ENCODE measurements at regions not wholly inside any gene's neighbourhood (a gene's known extent, or its start where the extent isn't known, plus 50 kb on each side); places are given as distances from the start of the nearest gene placed in this dataset.

DNA sequence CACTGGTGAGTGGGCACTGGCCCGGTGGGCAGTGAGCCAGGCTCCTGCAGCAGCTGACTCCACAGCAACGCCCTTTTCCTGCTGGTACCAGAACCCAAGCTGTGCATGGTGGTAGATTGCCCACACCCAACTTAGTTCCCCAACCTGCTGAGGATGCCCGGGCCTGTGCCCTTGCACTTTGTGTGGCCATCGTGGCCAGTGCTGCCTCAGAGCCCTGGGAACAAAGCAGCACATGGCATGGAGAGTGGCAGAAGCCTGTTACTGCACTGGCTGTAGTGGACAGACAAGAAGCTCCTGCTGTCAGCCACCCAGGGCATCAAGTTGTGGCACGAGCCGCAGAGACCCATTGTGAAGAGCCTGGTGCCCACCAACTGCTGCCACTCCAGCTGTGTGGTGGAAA lies 612.9 kb downstream of the DNAH5 start:
- DNase-seq = peak; percentile 12

DNA sequence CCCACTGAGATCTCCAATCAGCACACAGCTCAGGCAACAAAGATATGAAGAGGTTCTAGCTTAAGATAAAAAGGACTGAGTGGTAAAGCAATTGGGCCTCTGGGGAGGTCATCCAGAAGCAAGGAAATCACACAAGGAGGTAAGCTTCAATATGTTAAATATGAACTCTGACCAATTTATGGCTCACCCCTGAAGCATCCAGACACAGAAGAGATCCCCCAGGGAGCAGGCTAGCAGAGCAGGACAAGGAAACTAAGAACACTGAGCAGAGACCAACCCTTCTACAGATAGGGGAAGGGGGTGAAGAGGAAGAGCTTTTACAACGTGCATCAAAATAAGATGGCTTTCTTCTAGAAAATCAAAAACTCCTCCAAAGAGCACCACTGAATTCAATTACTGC lies 616.2 kb downstream of the DNAH5 start:
- DNase-seq = no peak

DNA sequence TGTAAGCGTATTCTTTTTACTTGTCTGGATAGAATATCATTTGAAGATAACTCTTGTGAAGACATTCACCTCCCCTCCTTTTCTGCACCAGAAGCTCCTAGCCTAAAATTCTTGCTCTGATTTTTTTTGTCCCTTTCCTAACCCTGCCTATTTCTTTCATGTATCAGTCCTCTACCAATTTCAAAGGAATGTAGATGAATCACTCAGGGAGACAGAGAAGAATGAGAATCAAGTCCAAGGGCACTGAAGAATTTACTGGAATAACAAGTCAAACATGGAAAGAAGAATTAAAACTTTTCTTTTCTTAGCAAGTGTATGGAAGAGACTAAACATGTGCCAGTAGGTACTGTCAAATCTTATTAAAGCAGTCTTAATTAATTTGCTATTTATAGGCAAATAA lies 618.7 kb downstream of the DNAH5 start:
- DNase-seq = no peak

DNA sequence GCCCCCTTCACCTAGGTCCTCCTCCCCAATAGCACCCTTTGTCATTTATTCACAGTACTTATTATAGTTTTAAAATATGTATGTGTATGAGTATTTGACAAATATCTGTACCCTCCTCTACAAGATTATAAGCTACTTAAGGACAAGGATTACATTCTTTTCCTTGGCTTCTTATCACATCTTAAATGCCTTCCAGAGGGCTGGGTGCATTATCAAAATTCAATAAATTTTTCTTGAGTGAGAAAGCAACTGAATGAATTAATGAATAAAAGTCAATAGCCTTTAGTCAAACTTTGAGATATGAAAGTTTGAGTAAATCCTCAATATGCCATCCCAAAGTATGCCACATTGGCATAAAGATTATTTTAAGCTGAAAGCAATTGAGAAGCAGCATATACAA lies 621.7 kb downstream of the DNAH5 start:
- DNase-seq = no peak

DNA sequence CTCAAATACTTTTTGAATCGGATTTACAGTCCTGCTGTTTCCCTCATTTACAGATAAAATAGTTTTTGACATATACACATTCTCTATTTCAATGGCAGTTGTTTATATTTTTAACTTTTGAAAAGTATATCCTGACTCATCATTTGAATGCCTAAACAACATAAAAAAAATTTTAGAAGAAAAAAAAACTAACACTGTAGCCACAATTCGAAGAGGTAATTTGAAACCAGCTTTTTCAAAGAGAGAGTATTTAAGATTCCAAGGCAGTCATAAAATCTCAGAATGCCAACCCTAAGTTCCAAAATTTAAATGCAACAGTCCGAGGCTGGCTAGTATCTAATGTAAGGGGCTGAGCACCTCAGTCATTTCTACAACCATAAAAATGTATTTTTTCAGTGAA lies 626.8 kb downstream of the DNAH5 start:
- no peak for DNase-seq

DNA sequence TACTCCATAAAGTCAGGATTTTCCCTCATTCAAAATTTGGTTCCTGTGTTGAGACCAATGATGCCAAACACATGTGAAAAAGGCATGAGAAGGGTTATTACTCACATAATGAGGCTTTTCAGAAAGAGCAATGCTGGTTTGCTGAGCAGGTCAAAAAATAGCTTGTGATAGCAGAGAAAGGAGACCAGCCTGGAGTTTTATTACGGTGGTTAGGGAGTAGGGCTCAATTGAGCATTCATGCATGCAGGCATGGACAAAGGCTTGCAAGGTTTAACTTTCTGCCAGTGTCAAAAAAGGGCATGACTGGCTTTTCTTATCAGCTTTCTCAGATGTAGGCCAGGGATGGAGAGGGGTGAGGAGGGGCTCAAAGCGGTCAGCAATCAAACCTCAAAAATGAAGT lies 628.3 kb downstream of the DNAH5 start:
- no peak for DNase-seq

DNA sequence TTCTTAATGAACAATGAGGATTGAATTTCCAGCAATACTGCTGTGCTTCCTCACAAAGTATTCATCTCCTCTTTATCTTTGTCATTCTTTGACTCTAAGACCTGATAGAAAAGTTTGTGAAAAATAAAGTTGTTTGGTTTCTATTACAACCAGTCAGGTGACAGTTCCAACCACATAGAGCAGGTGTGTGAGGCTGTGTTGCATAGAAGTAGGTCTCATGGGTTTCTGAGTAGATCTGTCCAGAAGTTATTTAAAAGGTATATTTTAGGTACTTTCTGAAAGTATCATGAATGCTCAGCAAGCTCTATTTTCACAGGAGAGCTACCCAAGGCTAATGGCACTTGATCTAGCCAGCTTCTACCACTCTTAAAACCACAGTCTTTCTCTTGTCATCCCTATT lies 637.0 kb downstream of the DNAH5 start:
- DNase-seq = no peak

DNA sequence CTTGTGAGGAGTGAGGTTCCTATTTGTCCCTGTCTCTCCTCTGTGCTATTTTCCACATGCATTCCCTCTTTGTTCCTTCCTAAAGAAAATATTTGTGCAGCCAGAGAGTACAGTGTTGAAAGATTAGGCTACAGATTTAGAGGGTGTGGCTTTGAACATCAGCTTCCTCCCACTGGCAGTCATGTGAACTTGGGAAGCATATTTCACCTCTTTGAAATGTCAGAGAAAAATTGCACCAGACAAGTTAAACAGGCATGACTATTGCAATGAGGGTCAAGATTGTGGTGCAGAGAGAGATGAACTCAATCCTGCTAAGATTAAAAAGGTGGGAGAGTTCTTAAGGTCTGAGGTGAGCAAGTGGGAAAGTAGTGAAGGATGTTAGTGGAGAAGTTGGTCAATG lies 641.0 kb downstream of the DNAH5 start:
- DNase-seq = no peak

DNA sequence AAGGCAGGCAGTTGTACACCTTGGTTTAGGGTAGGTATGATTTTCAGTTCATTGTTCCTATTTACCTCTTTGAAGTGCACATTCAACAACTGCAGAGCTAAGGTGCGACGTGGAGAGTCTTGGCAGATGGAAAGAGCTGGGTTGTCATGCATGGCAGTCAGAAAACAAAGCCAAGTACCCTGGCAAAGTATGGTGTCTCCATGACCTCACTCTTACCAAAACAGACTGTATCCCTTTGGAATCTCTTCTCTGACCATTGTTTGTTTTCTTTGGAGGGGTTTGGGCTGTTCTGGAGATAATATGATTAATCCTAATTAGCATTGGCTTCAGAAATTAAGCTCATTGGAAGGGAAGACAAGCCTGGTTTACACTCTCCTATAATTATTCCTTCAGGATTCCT lies 665.7 kb downstream of the DNAH5 start:
- peak; percentile 85 for DNase-seq

DNA sequence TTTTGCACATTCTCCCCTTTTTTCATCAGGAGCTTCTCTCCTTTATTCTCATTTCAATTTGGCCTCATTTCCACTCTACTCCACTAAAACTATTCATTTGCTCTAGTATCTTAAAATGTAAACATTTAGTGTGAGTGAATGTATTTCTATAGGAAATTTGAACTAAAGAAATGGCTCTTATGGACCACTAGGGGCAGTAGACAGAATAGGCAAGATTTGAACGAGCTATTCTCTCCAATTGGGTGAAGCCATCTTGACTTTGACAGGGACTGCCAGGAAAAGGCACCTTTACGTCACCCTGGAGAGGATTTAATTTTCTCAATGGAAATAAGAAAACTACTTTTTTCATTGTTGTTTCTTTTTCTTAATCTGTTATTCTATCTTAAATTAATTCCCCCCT lies 666.3 kb downstream of the DNAH5 start:
- DNase-seq = peak; percentile 68

DNA sequence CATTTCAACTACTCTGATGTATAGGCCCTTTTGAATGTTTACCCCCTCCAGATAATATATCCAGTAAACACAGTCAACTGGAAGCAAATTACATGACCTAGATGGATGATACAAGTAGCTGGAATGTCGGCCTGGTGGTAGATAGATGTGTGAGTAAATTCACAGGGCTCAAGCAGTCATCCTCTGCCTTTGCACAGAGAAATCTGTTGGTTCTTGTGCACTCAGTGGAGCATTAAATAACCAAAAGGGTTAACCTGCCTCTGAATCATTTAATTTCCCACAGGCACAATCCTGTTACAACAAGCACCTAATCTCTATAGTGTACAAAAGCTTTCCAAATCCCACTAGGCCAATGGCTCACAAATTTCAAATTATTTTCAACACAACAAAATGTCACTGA lies 668.3 kb downstream of the DNAH5 start:
- no peak for DNase-seq

DNA sequence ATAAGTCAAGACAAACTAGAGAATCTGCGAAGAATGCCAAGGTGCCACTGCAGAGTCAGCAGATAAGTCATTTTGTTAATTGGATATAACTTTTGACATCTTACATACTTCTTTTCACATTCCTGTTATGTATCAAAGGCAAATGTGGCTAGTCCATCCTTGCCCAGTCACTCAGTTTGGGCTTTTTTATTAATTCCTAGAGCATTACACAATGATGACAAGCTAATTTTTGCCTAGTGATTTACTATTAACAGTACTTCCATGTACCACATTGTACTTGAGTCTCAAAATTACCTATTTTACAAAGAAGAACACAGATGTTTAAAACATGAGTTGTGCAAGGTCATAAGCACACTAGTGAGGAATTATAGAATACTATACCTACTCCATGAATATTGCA lies 680.8 kb downstream of the DNAH5 start:
- no peak for DNase-seq

DNA sequence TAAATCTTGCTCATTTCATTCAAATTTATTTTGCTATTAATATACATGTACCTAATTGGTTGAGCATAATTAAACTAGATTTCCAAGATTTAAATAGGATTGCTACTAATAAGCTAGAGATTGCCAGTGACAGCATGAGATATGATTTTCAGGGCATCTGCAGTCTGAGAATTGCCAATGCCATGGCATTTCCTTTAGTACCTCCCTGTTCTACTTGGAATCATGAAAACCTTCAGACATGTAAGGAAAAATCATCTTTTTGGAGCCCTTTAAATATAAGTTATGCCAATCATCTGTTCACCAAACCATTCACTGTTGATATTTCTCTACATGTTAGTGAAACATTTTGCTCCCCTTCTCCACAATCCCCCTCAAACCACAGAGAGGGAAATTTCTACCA lies 691.4 kb downstream of the DNAH5 start:
- no peak for DNase-seq

DNA sequence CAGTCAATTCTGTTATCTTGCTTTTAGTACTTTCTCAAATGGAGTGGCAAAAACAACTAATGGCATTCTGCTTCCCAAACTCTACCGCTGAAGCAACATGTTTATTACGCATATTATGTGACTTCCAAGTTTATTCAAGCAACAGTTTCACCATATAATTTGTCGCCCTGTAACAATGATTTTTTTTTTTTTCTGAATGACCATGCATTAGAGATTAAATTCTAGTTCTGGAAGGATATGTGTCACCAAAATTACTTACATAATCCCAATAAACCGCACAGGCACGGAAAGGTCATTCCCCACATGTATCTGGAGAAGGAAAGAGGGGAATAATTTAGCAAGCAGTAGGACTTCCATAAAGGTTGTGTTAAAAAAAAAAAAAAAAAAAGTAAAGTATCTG lies 691.8 kb downstream of the DNAH5 start:
- DNase-seq = no peak

DNA sequence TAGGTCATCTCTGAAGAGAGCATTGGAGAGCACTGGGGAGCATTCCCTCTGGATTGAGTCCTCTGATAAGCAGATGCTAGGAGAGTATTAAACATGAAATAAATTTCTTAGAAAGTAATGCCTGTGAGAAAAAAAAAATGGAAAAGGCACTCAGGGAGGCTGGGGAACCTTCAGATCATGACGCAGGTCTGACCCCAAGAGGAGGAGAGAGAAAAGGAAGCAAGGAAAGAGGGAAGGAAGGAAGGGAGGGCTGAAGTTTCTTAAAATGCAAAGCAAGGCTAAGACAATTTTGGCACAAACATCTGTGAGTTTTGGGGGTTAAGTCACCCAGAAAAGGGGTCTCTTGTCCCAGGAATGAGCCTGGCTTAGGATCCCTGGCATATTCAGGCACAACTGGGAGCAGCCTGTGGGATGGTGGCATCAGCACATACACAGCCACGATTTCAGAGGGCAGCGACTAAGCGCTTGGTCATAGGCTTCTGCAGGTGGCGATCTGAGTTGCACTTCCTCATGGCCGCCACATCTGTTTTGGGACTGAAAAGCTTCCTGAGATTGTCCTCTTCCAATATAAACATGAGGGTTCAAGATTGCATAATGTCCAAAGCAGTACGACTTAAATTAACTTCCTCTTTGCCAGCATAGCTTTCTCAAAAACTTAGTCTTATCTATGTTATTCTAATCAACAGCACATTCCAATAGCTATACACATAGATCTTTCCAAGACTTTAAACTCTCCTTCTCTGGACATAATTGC lies 692.7 kb downstream of the DNAH5 start:
- no peak for DNase-seq

DNA sequence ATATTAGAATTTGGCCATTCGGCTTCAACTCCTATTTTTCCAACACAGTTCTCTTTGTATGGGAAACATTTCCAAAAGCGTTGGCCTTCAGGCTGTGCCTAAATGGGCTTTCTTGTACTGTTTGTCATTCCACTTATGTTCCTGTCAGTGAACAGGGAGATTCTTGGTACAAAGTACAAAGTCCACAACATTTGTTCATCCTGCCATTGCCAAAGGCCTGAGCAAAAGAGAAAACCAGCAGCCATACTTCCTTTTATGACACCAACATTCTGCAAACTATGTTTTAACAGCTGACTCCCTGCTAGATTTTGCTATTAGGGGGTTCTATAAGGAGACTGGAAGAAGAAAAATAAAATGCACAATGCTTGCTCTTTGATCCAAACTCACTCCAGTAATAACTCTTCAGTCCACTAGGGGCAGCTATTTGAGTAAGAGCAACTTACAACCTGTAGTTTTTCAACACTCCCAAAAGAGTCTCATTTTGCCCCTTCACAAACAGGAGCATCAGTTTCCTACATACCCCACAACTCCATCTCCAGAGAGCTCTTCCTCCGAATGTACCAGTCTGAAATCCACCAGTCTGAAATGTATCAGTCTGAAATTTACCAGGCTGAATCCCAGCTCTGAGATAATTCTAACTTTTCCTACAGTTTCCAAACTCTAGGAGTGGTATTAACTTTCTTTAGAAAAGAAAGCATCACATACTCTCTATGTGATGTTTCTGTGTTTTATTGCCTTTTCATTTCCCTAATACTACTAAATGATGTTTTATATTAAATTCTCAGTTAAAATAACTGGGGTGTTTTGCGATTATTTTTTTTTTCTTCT lies 693.8 kb downstream of the DNAH5 start:
- peak; percentile 85 for DNase-seq

DNA sequence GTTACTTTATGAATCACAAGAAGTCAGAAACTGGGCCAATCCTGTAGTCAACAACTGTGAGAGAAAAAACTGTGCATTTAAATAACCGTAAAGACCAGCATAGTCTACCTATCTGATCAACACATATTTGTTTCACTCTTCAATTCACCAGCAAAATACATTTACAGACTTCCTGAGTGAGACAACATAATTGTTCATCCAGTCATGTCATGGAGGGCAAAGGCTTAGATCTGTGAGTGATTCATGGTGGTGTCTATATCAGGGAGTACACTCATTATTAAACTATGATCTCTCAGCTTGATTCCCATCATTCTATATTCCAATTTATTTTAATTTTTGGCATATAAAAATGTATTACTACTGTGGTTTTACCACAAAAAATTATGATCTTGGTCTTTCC lies 694.6 kb downstream of the DNAH5 start:
- DNase-seq = peak; percentile 32

DNA sequence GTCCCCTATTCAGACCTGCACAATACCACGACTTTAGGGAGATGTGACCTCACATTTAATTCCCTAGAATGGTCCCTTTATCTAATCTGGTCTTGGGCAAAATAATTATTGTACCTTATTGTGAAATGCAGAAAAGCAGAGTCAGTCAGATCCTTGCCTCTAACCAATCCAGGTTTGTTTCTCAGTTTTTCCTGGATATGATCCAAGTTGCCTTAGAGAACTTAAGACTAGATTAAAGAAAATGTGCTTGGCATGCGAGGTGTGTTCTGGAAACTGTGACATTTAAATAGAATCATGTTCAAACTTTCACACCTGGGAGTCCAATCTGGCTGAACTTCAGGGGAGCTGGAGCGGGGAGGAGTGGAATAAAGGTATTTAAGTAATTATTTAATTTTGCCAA lies 696.2 kb downstream of the DNAH5 start:
- no peak for DNase-seq

DNA sequence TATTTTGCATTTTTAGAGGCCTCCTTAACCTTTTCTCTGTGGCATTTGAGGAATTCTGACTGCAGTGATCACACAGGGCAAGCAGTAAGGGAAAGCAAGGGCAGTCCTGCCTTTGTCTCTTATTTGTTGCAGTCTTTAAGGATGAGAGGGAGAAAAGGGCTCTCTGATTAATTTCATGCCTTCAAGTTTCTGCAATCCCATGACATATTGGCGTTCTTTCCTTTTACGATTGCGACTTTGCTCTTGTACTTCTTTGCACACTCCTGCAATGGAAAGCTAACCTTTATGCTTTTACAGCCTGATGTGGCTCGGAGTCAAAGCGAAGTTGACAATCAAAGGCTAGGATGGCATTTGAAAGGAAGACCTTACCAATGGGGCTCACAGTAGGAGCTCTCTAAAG lies 698.4 kb downstream of the DNAH5 start:
- no peak for DNase-seq

DNA sequence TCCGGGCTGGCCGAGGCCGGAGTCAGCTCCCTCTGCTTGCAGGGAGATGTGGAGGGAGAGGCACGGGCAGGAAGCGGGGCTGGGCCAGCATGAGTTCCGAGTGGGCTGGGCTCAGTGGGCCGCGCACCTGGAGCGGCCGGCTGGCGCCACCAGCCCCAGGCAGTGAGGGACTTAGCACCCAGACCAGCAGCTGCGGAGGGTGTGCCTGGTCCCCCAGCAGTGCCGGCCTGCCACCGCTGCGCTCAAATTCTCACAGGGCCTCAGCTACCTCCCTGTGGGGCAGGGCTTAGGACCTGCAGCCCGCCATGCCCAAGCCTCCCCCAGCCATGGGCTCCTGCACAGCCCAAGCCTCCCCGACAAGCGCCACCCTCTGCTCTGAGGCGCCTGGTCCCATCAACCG lies 700.3 kb downstream of the DNAH5 start:
- no peak for DNase-seq

DNA sequence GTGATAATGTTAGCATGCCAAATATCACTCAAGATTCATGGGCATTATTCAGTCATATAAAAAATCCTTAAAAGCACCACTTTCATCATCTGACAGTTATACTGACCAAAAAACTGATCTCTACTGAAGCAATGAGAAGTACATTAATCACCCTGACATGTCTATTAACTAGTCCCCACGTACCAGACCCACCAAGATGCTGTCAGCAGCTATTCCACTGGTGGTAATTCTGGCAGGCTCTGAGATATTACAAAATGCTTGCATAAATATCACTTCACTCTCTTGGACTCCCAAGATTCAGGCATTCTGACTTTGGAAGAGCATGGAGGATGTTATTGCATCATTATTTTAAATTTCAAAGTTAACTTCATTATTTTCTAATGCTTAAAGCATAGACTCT lies 717.0 kb downstream of the DNAH5 start:
- DNase-seq = no peak

DNA sequence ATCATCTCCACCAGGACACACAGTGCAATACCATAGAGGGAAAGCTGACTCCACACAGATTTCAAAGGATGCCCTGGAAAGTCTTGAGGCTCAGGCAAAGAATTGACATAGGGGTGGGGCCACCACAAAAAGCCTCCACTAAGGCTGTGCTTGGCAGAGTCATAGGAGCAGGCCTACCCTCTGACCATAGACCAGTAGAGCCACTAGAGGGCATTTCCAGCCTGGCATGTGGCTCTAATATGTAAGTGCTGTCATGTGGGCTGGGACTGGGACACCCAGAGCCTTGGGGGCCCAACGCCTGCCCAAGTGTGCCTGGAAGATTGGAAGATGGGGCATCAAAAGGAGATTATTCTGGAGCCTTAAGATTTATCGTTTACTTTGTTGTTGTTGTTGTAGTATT lies 726.0 kb downstream of the DNAH5 start:
- DNase-seq = peak; percentile 63

DNA sequence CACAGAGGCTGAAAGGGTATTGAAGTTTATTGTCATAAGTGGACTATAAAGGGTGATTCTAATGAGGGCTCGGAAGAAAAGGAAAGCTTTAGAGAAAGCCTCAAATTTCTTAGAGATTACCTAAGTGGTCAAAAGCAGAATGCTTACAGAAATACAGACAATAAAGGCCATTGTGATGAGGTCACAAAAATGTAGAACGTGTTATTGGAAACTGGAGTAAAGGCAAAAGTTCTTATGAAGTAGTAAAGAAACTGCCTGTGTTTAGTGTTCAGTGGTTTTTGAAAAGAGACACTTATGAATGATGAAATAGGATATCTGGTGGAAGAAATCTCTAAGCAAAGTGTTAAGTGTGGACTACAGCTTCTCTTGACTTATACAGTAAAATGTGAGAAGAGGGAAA lies 726.9 kb downstream of the DNAH5 start:
- no peak for DNase-seq

DNA sequence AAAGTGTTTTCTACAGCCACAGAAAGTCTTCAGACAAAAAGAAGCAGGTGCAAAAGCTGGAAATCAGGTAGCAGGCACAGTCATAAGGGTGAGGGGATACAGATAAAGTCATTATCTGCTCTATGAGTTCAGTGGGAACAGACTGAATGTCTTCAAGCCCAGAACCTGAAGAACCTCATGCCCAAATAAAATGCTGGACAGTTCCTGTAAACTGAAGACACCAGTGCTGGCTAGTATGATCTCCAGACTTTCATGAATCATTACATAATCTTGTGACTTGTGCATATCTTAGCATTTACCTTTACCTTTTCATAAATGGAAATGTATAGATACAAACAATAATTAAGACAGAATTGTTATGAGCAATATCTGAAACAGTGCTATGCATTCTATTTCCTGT lies 728.7 kb downstream of the DNAH5 start:
- DNase-seq = no peak

DNA sequence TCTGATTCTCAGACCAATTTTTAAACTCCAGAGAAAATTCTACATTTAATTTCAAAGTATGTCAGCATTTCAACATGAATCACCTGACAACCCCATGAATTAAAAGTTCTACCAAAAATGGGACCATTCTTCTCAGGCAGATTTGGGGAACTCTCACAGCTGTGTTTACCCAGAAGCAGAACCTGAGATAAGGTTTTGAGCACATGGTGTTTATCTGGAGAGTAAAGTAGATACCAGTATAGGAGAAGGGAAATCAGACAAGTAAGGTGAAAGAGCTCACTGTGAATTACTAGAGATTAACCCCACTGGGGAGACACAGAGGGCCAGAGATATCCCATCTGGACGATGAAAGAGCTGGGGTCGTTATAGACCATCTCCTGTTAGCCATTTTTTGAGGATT lies 729.1 kb downstream of the DNAH5 start:
- DNase-seq = no peak
